Stomach (tissue), 8 donors: ENCODE measurements at regions not wholly inside any gene's neighbourhood (a gene's known extent, or its start where the extent isn't known, plus 50 kb on each side); places are given as distances from the start of the nearest gene placed in this dataset.

Experiments
- DNase-seq, 2 donors: peaks; one replicate each; pipeline versions ENCODE4 v3.0.0 to v3.0.0-alpha.2; 2013 to 2019
- H3K27ac ChIP-seq, 5 donors: fragments of 200-600 bp in 4 of 5; sonication (generic) in 4 of 5; one replicate each; pipeline ENCODE4 v1.5.1; 2013 to 2019; ENCODE audit warnings: mild to moderate bottlenecking in 1 of 5, moderate library complexity in 1 of 5
- H3K27me3 ChIP-seq, 3 donors: fragments of 200-600 bp; sonication (generic); one replicate each; pipeline ENCODE4 v1.5.1; 2017 to 2019; ENCODE audit warnings: mixed run types in 1 of 3
- H3K36me3 ChIP-seq, 4 donors: fragments of 200-600 bp; sonication (generic); 1 replicate in 3 of 4; 2 replicates in 1 of 4; pipeline ENCODE4 v1.5.1; 2016 to 2019
- H3K4me1 ChIP-seq, 4 donors: fragments of 200-600 bp; sonication (generic); one replicate each; pipeline ENCODE4 v1.5.1; 2016 to 2019
- H3K4me3 ChIP-seq, 4 donors: fragments of 200-600 bp; sonication (generic) in 3 of 4; one replicate each; pipeline ENCODE4 v1.5.1; 2016 to 2019; ENCODE audit warnings: mild to moderate bottlenecking in 1 of 4
- H3K9me3 ChIP-seq, 4 donors: fragments of 200-600 bp; sonication (generic); one replicate each; pipeline ENCODE4 v1.5.1; 2016 to 2019
- CTCF ChIP-seq, 7 experiments: fragments of 450-650 bp in 4 of 7; fragments of 200-600 bp in 3 of 7; sonication (generic) in 3 of 7; IDR thresholded peaks; one replicate each; pipeline ENCODE4 v1.5.1; 2016 to 2019; ENCODE audit warnings: antibody characterized with exemption in 7 of 7, control low read depth in 2 of 7, mild to moderate bottlenecking in 1 of 7
- EP300 ChIP-seq: sonication (generic); formaldehyde crosslinking; IDR thresholded peaks from one replicate; pipeline ENCODE4 v1.6.1; 2017; ENCODE audit warnings: antibody characterized with exemption
- POLR2A ChIP-seq, 4 donors: fragments of 450-650 bp; IDR thresholded peaks; one replicate each; pipeline ENCODE4 v1.6.1; 2016; ENCODE audit warnings: antibody characterized with exemption in 4 of 4, control low read depth in 2 of 4, mild to moderate bottlenecking in 1 of 4, moderate library complexity in 1 of 4
- POLR2AphosphoS5 ChIP-seq, 3 donors: sonication (generic); formaldehyde crosslinking; IDR thresholded peaks; one replicate each; pipeline ENCODE4 v1.6.1; 2016; ENCODE audit warnings: antibody characterized with exemption in 3 of 3
- WGBS, 5 donors: extraction: QIAGEN DNeasy Blood & Tissue Kit in 3 of 5; methylation state at CpG; one replicate each; pipeline versions ENCODE4 v1.1.5 to v1.1.7; 2013 to 2018; 5-methylcytosine and 5-hydroxymethylcytosine counted together
- intact Hi-C: fragments of 100-400 bp; cut with DNase I; formaldehyde crosslinking; loops from one replicate; pipeline ENCODE4 v1.15.1; 2023; ENCODE audit warnings: low total_unique reads
- donor health status: healthy with polysubstance abuse.
- donor health status: Bipolar disorder and iron deficiency.
- donor health status: healthy.

- 51 to 58% (median 56%) methylated on average over 11 of the region's 11 CpGs for WGBS, 5 donors
These were observed 56.4 kb upstream of the BOD1 start for GRCh38 chr5:173672891-173673290.

GRCh38 chr5:173673295-173674101, 57.0 kb upstream of the BOD1 start:
- Histone ChIP-seq H3K27ac (peak overlapping the region in 2 of 5 donors; percentile 10 to 12), H3K9me3 (peaks cover 3 to 26% (median 12%) of the 10 kb centered on the region in 4 donors), H3K4me3 (no peak overlapping the region), H3K36me3 (no peaks in the 10 kb centered on the region), H3K4me1 (peaks cover 0 to 34% (median 14%) of the 10 kb centered on the region in 4 donors), H3K27me3 (no peaks in the 10 kb centered on the region)
- intact Hi-C loops, result no loop called here
- TF ChIP-seq POLR2AphosphoS5 (IDR thresholded peaks at IDR 0.05), result no peak
- peak; percentile 34 to 36 for DNase-seq
- WGBS, 5 donors, result 21 to 49% (median 26%) methylated on average over 16 of the region's 16 CpGs

More at GRCh38 chr5:173672891-173673290, 56.4 kb upstream of the BOD1 start:
- TF ChIP-seq EP300, result no peak
- TF ChIP-seq CTCF (IDR thresholded peaks at IDR 0.05), result no peak
- TF ChIP-seq POLR2AphosphoS5 (IDR thresholded peaks at IDR 0.05), result no peak
- TF ChIP-seq POLR2A (IDR thresholded peaks at IDR 0.05), result no peak
- intact Hi-C loops, result no loop called here
- H3K27ac ChIP-seq, result peak overlapping the region in 1 of 5 donors; percentile 10
- H3K4me3 ChIP-seq, result no peak overlapping the region
- peaks cover 0 to 34% (median 14%) of the 10 kb centered on the region in 4 donors for H3K4me1 ChIP-seq
- H3K27me3 ChIP-seq, result no peaks in the 10 kb centered on the region
- DNase-seq, result peak; percentile 20 to 23
- H3K36me3 ChIP-seq, result no peaks in the 10 kb centered on the region
- peaks cover 3 to 29% (median 12%) of the 10 kb centered on the region in 4 donors for H3K9me3 ChIP-seq

- intact Hi-C loops, result no loop called here
- H3K27me3 ChIP-seq, result no peaks in the 10 kb centered on the region
- DNase-seq, result no peak
- H3K9me3 ChIP-seq, result peaks cover 3 to 20% (median 12%) of the 10 kb centered on the region in 4 donors
- WGBS, 5 donors, result 83 to 86% (median 86%) methylated on average over 6 of the region's 6 CpGs
- H3K4me3 ChIP-seq, result no peak overlapping the region
- H3K36me3 ChIP-seq, result no peaks in the 10 kb centered on the region
- TF ChIP-seq CTCF (IDR thresholded peaks at IDR 0.05) (no peak), EP300 (no peak), POLR2A (IDR thresholded peaks at IDR 0.05) (no peak), POLR2AphosphoS5 (IDR thresholded peaks at IDR 0.05) (no peak)
- no peak overlapping the region for H3K27ac ChIP-seq
- H3K4me1 ChIP-seq, result peaks cover 0 to 25% (median 13%) of the 10 kb centered on the region in 4 donors
These were observed 59.0 kb upstream of the BOD1 start for GRCh38 chr5:173675287-173675996.

GRCh38 chr5:173676375-173676774, 59.9 kb upstream of the BOD1 start:
- no peak overlapping the region for H3K4me3 ChIP-seq
- intact Hi-C loops, result no loop called here
- H3K9me3 ChIP-seq, result peaks cover 3 to 20% (median 12%) of the 10 kb centered on the region in 4 donors
- peaks cover 0 to 16% (median 6%) of the 10 kb centered on the region in 4 donors for H3K4me1 ChIP-seq
- no peaks in the 10 kb centered on the region for H3K36me3 ChIP-seq
- no peak for DNase-seq
- no peaks in the 10 kb centered on the region for H3K27me3 ChIP-seq
- 88 to 98% (median 98%) methylated on average over 2 of the region's 2 CpGs for WGBS, 5 donors
- TF ChIP-seq CTCF (IDR thresholded peaks at IDR 0.05) (no peak), EP300 (no peak), POLR2A (IDR thresholded peaks at IDR 0.05) (no peak), POLR2AphosphoS5 (IDR thresholded peaks at IDR 0.05) (no peak)
- no peak overlapping the region for H3K27ac ChIP-seq
